ENCODE measurements at regions not wholly inside any gene's neighbourhood (a gene's known extent, or its start where the extent isn't known, plus 50 kb on each side); places are given as distances from the start of the nearest gene placed in this dataset.
"Not testable (repeated sequence)": the region's sequence is repeated elsewhere in the genome, so short reads cannot be mapped to it uniquely, and the experiment has no call there.

- no peak for DNase-seq (ENCODE audit: low read depth, low spot score)
- no CpG with 5 or more reads among the region's 19 CpGs for WGBS (ENCODE audit: insufficient coverage, insufficient read length)
- Histone ChIP-seq H3K27me3 (ENCODE audit: control insufficient read depth, insufficient read depth, low read length) (no peaks in the 10 kb centered on the region), H3K4me3 (ENCODE audit: low read length) (no peak overlapping the region), H3K27ac (ENCODE audit: low read length) (no peak overlapping the region), H3K9me3 (ENCODE audit: control insufficient read depth, insufficient read depth, low read length) (no peaks in the 10 kb centered on the region), H3K4me1 (ENCODE audit: control insufficient read depth, insufficient read depth, low read length) (no peaks in the 10 kb centered on the region), H3K36me3 (ENCODE audit: control insufficient read depth, insufficient read depth, low read length) (no peaks in the 10 kb centered on the region)
These were observed 121.1 kb upstream of the KCNJ3 start for GRCh38 chr2:154577390-154577789.

GRCh38 chr2:154580767-154581166, 117.7 kb upstream of the KCNJ3 start:
- Histone ChIP-seq H3K36me3 (ENCODE audit: control insufficient read depth, insufficient read depth, low read length) (no peaks in the 10 kb centered on the region), H3K9me3 (ENCODE audit: control insufficient read depth, insufficient read depth, low read length) (no peaks in the 10 kb centered on the region), H3K4me3 (ENCODE audit: low read length) (no peak overlapping the region), H3K27me3 (ENCODE audit: control insufficient read depth, insufficient read depth, low read length) (no peaks in the 10 kb centered on the region), H3K27ac (ENCODE audit: low read length) (no peak overlapping the region), H3K4me1 (ENCODE audit: control insufficient read depth, insufficient read depth, low read length) (no peaks in the 10 kb centered on the region)
- DNase-seq (ENCODE audit: low read depth, low spot score), result no peak
- WGBS (ENCODE audit: insufficient coverage, insufficient read length), result no CpG with 5 or more reads among the region's 3 CpGs

GRCh38 chr2:154582694-154583093, 115.8 kb upstream of the KCNJ3 start:
- not testable (repeated sequence) for H3K4me1 ChIP-seq (ENCODE audit: control insufficient read depth, insufficient read depth, low read length); H3K36me3 ChIP-seq (ENCODE audit: control insufficient read depth, insufficient read depth, low read length)
- WGBS (ENCODE audit: insufficient coverage, insufficient read length), result no CpG with 5 or more reads among the region's 6 CpGs

GRCh38 chr2:154583274-154583673, 115.2 kb upstream of the KCNJ3 start:
- H3K27me3 ChIP-seq (ENCODE audit: control insufficient read depth, insufficient read depth, low read length); H3K27ac ChIP-seq (ENCODE audit: low read length); H3K4me3 ChIP-seq (ENCODE audit: low read length); H3K9me3 ChIP-seq (ENCODE audit: control insufficient read depth, insufficient read depth, low read length); H3K4me1 ChIP-seq (ENCODE audit: control insufficient read depth, insufficient read depth, low read length); H3K36me3 ChIP-seq (ENCODE audit: control insufficient read depth, insufficient read depth, low read length); DNase-seq (ENCODE audit: low read depth, low spot score): not testable (repeated sequence)
- no CpG with 5 or more reads among the region's 8 CpGs for WGBS (ENCODE audit: insufficient coverage, insufficient read length)

More at GRCh38 chr2:154582694-154583093, 115.8 kb upstream of the KCNJ3 start:
- not testable (repeated sequence) for H3K27me3 ChIP-seq (ENCODE audit: control insufficient read depth, insufficient read depth, low read length); DNase-seq (ENCODE audit: low read depth, low spot score); H3K4me3 ChIP-seq (ENCODE audit: low read length); H3K9me3 ChIP-seq (ENCODE audit: control insufficient read depth, insufficient read depth, low read length); H3K27ac ChIP-seq (ENCODE audit: low read length)

GRCh38 chr2:154587739-154588138, 110.8 kb upstream of the KCNJ3 start:
- Histone ChIP-seq H3K4me1 (ENCODE audit: control insufficient read depth, insufficient read depth, low read length) (peaks cover 7% of the 10 kb centered on the region; the same call in 1 of the 2 replicates), H3K27me3 (ENCODE audit: control insufficient read depth, insufficient read depth, low read length) (no peaks in the 10 kb centered on the region), H3K27ac (ENCODE audit: low read length) (no peak overlapping the region), H3K36me3 (ENCODE audit: control insufficient read depth, insufficient read depth, low read length) (no peaks in the 10 kb centered on the region), H3K9me3 (ENCODE audit: control insufficient read depth, insufficient read depth, low read length) (no peaks in the 10 kb centered on the region), H3K4me3 (ENCODE audit: low read length) (no peak overlapping the region)
- WGBS (ENCODE audit: insufficient coverage, insufficient read length), result no CpG with 5 or more reads among the region's 1 CpG
- no peak for DNase-seq (ENCODE audit: low read depth, low spot score)

- no peak overlapping the region for H3K4me3 ChIP-seq (ENCODE audit: low read length)
- no CpG with 5 or more reads among the region's 1 CpG for WGBS (ENCODE audit: insufficient coverage, insufficient read length)
- H3K27ac ChIP-seq (ENCODE audit: low read length), result no peak overlapping the region
- no peaks in the 10 kb centered on the region for H3K9me3 ChIP-seq (ENCODE audit: control insufficient read depth, insufficient read depth, low read length)
- no peak for DNase-seq (ENCODE audit: low read depth, low spot score)
- no peaks in the 10 kb centered on the region for H3K27me3 ChIP-seq (ENCODE audit: control insufficient read depth, insufficient read depth, low read length)
- peaks cover 7% of the 10 kb centered on the region; the same call in 1 of the 2 replicates for H3K4me1 ChIP-seq (ENCODE audit: control insufficient read depth, insufficient read depth, low read length)
- no peaks in the 10 kb centered on the region for H3K36me3 ChIP-seq (ENCODE audit: control insufficient read depth, insufficient read depth, low read length)
These were observed 109.7 kb upstream of the KCNJ3 start for GRCh38 chr2:154588838-154589237.

GRCh38 chr2:154589514-154589913, 109.0 kb upstream of the KCNJ3 start:
- Histone ChIP-seq H3K4me1 (ENCODE audit: control insufficient read depth, insufficient read depth, low read length) (peaks cover 7% of the 10 kb centered on the region; the same call in 1 of the 2 replicates), H3K27me3 (ENCODE audit: control insufficient read depth, insufficient read depth, low read length) (no peaks in the 10 kb centered on the region), H3K9me3 (ENCODE audit: control insufficient read depth, insufficient read depth, low read length) (no peaks in the 10 kb centered on the region), H3K4me3 (ENCODE audit: low read length) (no peak overlapping the region), H3K36me3 (ENCODE audit: control insufficient read depth, insufficient read depth, low read length) (no peaks in the 10 kb centered on the region), H3K27ac (ENCODE audit: low read length) (peak overlapping the region; percentile 98)
- peak; percentile 45 for DNase-seq (ENCODE audit: low read depth, low spot score)

GRCh38 chr2:154591294-154591820, 107.1 kb upstream of the KCNJ3 start:
- peaks cover 7% of the 10 kb centered on the region; the same call in 1 of the 2 replicates for H3K4me1 ChIP-seq (ENCODE audit: control insufficient read depth, insufficient read depth, low read length)
- no peaks in the 10 kb centered on the region for H3K27me3 ChIP-seq (ENCODE audit: control insufficient read depth, insufficient read depth, low read length)
- H3K36me3 ChIP-seq (ENCODE audit: control insufficient read depth, insufficient read depth, low read length), result no peaks in the 10 kb centered on the region
- no CpG with 5 or more reads among the region's 2 CpGs for WGBS (ENCODE audit: insufficient coverage, insufficient read length)
- no peak for DNase-seq (ENCODE audit: low read depth, low spot score)
- no peak overlapping the region for H3K4me3 ChIP-seq (ENCODE audit: low read length)
- no peaks in the 10 kb centered on the region for H3K9me3 ChIP-seq (ENCODE audit: control insufficient read depth, insufficient read depth, low read length)
- no peak overlapping the region for H3K27ac ChIP-seq (ENCODE audit: low read length)

GRCh38 chr2:154599189-154599588, 99.3 kb upstream of the KCNJ3 start:
- Histone ChIP-seq H3K27ac (ENCODE audit: low read length) (no peak overlapping the region), H3K4me1 (ENCODE audit: control insufficient read depth, insufficient read depth, low read length) (no peaks in the 10 kb centered on the region), H3K27me3 (ENCODE audit: control insufficient read depth, insufficient read depth, low read length) (no peaks in the 10 kb centered on the region), H3K4me3 (ENCODE audit: low read length) (no peak overlapping the region), H3K36me3 (ENCODE audit: control insufficient read depth, insufficient read depth, low read length) (no peaks in the 10 kb centered on the region), H3K9me3 (ENCODE audit: control insufficient read depth, insufficient read depth, low read length) (no peaks in the 10 kb centered on the region)
- no peak for DNase-seq (ENCODE audit: low read depth, low spot score)
- no CpG with 5 or more reads among the region's 3 CpGs for WGBS (ENCODE audit: insufficient coverage, insufficient read length)

- no CpG with 5 or more reads among the region's 4 CpGs for WGBS (ENCODE audit: insufficient coverage, insufficient read length)
- H3K4me1 ChIP-seq (ENCODE audit: control insufficient read depth, insufficient read depth, low read length), result no peaks in the 10 kb centered on the region
- no peaks in the 10 kb centered on the region for H3K9me3 ChIP-seq (ENCODE audit: control insufficient read depth, insufficient read depth, low read length)
- no peak for DNase-seq (ENCODE audit: low read depth, low spot score)
- H3K27me3 ChIP-seq (ENCODE audit: control insufficient read depth, insufficient read depth, low read length), result no peaks in the 10 kb centered on the region
- H3K36me3 ChIP-seq (ENCODE audit: control insufficient read depth, insufficient read depth, low read length), result no peaks in the 10 kb centered on the region
- H3K27ac ChIP-seq (ENCODE audit: low read length), result no peak overlapping the region
- H3K4me3 ChIP-seq (ENCODE audit: low read length), result no peak overlapping the region
These were observed 97.5 kb upstream of the KCNJ3 start for GRCh38 chr2:154600927-154601494.

GRCh38 chr2:154603682-154604081, 94.8 kb upstream of the KCNJ3 start:
- no peak for DNase-seq (ENCODE audit: low read depth, low spot score)
- no peaks in the 10 kb centered on the region for H3K9me3 ChIP-seq (ENCODE audit: control insufficient read depth, insufficient read depth, low read length)
- H3K4me3 ChIP-seq (ENCODE audit: low read length), result no peak overlapping the region
- H3K4me1 ChIP-seq (ENCODE audit: control insufficient read depth, insufficient read depth, low read length), result no peaks in the 10 kb centered on the region
- no peaks in the 10 kb centered on the region for H3K36me3 ChIP-seq (ENCODE audit: control insufficient read depth, insufficient read depth, low read length)
- no peaks in the 10 kb centered on the region for H3K27me3 ChIP-seq (ENCODE audit: control insufficient read depth, insufficient read depth, low read length)
- no peak overlapping the region for H3K27ac ChIP-seq (ENCODE audit: low read length)

Data from iPS DF 6.9 (cell line).